PC-3 (cell line): ENCODE measurements at regions not wholly inside any gene's neighbourhood (a gene's known extent, or its start where the extent isn't known, plus 50 kb on each side); places are given as distances from the start of the nearest gene placed in this dataset.
"Not testable (repeated sequence)": the region's sequence is repeated elsewhere in the genome, so short reads cannot be mapped to it uniquely, and the experiment has no call there.

ENCODE experiments used
- ATAC-seq: fragments of 200-7000 bp; cut with Tn5 transposase; 2 replicates; pipeline ENCODE4 v1.9.1; 2020; ENCODE audit warnings: mild to moderate bottlenecking, moderate library complexity
- BruUV-seq: library from RNA; stranded (reverse); fragments of 400-500 nt; replicated peaks from 2 replicates; lab custom pipeline; 2021; lab: Mats Ljungman, UMichigan
- CTCF ChIA-PET: fragments of 300-600 bp; sonication (Branson Sonifier 250); formaldehyde crosslinking; loops from one replicate; lab custom pipeline; 2022; ENCODE audit warnings: antibody characterized with exemption; lab: Charles Lee
- POLR2A ChIA-PET: fragments of 300-600 bp; sonication (Branson Sonifier 250); formaldehyde crosslinking; loops from one replicate; lab custom pipeline; 2022; ENCODE audit warnings: antibody characterized with exemption; ENCODE audit not compliant: unreplicated experiment; lab: Charles Lee
- DNase-seq: peaks from one replicate; pipeline ENCODE4 v3.0.0-alpha.2; 2015
- H2AFZ ChIP-seq: fragments of 300-600 bp; sonication (generic); 2 replicates; pipeline ENCODE4 v1.6.0; 2016; ENCODE audit warnings: antibody characterized with exemption, low read length
- H3F3A ChIP-seq: fragments of 300-600 bp; sonication (generic); one replicate; pipeline ENCODE4 v1.6.0; 2017; ENCODE audit warnings: antibody characterized with exemption, low read length, control low read depth, mild to moderate bottlenecking; ENCODE audit not compliant: unreplicated experiment
- H3K27ac ChIP-seq: fragments of 300-600 bp; sonication (generic); 2 replicates; pipeline ENCODE4 v1.5.1; 2016; ENCODE audit warnings: mild to moderate bottlenecking, low read length
- H3K27me3 ChIP-seq: fragments of 300-600 bp; sonication (generic); 2 replicates; pipeline ENCODE4 v1.6.1; 2016; ENCODE audit warnings: low read length, mixed read lengths
- H3K36me3 ChIP-seq: fragments of 300-600 bp; sonication (generic); 2 replicates; pipeline ENCODE4 v1.6.1; 2016; ENCODE audit warnings: low read depth, mixed run types, low read length, mixed read lengths
- H3K4me1 ChIP-seq: fragments of 300-600 bp; sonication (generic); 2 replicates; pipeline ENCODE4 v1.5.1; 2016; ENCODE audit warnings: low read length; ENCODE audit not compliant: insufficient read depth
- H3K4me2 ChIP-seq: fragments of 300-600 bp; sonication (generic); 2 replicates; pipeline ENCODE4 v1.6.0; 2016; ENCODE audit warnings: low read length
- H3K4me3 ChIP-seq: fragments of 300-600 bp; sonication (generic); 2 replicates; pipeline ENCODE4 v1.5.1; 2016; ENCODE audit warnings: mild to moderate bottlenecking, low read length, mixed read lengths
- H3K79me2 ChIP-seq: fragments of 300-600 bp; sonication (generic); 2 replicates; pipeline ENCODE4 v1.6.1; 2017; ENCODE audit warnings: low read length, mixed read lengths
- H3K9ac ChIP-seq: fragments of 300-600 bp; sonication (generic); 2 replicates; pipeline ENCODE4 v1.6.0; 2016; ENCODE audit warnings: mild to moderate bottlenecking, low read length
- H3K9me2 ChIP-seq: fragments of 300-600 bp; sonication (generic); replicated peaks from 2 replicates; pipeline ENCODE4 v1.6.1; 2016; ENCODE audit warnings: mixed run types, low read length, mixed read lengths
- H3K9me3 ChIP-seq: fragments of 300-600 bp; sonication (generic); 2 replicates; pipeline ENCODE4 v1.6.1; 2016; ENCODE audit warnings: low read length, mixed read lengths
- H4K20me1 ChIP-seq: fragments of 300-600 bp; sonication (generic); 2 replicates; pipeline ENCODE4 v1.6.1; 2016; ENCODE audit warnings: low read length, mixed read lengths
- EZH2 ChIP-seq: fragments of 300-600 bp; sonication (generic); IDR thresholded peaks from one replicate; pipeline ENCODE4 v1.6.1; 2017; ENCODE audit warnings: antibody characterized with exemption, mild to moderate bottlenecking, low read length; ENCODE audit not compliant: unreplicated experiment
- EZH2phosphoT487 ChIP-seq: fragments of 300-600 bp; sonication (generic); IDR thresholded peaks from 2 replicates; pipeline ENCODE4 v1.6.1; 2018; ENCODE audit warnings: mild to moderate bottlenecking, antibody characterized with exemption, low read length, borderline replicate concordance
- intact Hi-C: fragments of 100-400 bp; cut with micrococcal nuclease; formaldehyde crosslinking; loops from 2 replicates; pipeline ENCODE4 v1.9.0; 2023
- TF ChIP-seq, protein P1 (sequence below): fragments of 300-600 bp; sonication (generic); conservative IDR thresholded peaks from 2 replicates; pipeline ENCODE4 v1.5.1; 2017; ENCODE audit warnings: antibody characterized with exemption, low read depth, mild to moderate bottlenecking, low read length

DNA sequence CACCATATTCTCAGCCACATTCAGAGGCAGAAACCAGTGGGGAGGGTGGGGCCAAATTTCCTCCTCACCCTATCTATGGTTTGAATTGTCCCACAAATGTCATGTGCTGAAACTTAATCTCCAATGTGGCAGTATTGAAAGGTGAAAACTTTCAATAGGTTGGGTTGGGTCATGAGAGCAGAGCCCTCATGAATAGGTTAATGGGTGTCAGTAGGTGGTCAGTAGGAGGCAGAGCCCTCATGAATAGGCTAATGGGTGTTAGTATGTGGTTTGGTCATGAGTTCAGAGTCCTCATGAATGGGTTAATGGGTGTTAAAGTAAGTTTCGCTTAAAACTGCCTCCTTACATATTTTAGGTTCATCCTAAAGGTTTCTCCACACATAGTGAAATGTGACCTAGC lies 170.0 kb downstream of the FCRL5 start:
- ChIA-PET POLR2A (no interaction called here), CTCF (no interaction called here)
- BruUV-seq, result no TSS peak
- no peak overlapping the region for H3K27ac ChIP-seq
- H3K4me1 ChIP-seq, result no peaks in the 10 kb centered on the region
- H3K27me3 ChIP-seq, result peaks cover 67% of the 10 kb centered on the region
- TF ChIP-seq EZH2 (no peak), EZH2phosphoT487 (no peak)
- TF ChIP-seq, protein P1, sequence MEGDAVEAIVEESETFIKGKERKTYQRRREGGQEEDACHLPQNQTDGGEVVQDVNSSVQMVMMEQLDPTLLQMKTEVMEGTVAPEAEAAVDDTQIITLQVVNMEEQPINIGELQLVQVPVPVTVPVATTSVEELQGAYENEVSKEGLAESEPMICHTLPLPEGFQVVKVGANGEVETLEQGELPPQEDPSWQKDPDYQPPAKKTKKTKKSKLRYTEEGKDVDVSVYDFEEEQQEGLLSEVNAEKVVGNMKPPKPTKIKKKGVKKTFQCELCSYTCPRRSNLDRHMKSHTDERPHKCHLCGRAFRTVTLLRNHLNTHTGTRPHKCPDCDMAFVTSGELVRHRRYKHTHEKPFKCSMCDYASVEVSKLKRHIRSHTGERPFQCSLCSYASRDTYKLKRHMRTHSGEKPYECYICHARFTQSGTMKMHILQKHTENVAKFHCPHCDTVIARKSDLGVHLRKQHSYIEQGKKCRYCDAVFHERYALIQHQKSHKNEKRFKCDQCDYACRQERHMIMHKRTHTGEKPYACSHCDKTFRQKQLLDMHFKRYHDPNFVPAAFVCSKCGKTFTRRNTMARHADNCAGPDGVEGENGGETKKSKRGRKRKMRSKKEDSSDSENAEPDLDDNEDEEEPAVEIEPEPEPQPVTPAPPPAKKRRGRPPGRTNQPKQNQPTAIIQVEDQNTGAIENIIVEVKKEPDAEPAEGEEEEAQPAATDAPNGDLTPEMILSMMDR, result no peak
- no peak overlapping the region for H3K9ac ChIP-seq
- ATAC-seq (no peak), DNase-seq (no peak)
- H3K9me3 ChIP-seq, result no peaks in the 10 kb centered on the region
- no peaks in the 10 kb centered on the region for H3K36me3 ChIP-seq
- H3K9me2 ChIP-seq, result no peaks in the 10 kb centered on the region
- H2AFZ ChIP-seq, result no peak overlapping the region
- intact Hi-C loops, result no loop called here
- no peaks in the 10 kb centered on the region for H3K79me2 ChIP-seq
- H3F3A ChIP-seq, result no peaks in the 10 kb centered on the region
- no peak overlapping the region for H3K4me2 ChIP-seq
- H4K20me1 ChIP-seq, result no peaks in the 10 kb centered on the region
- H3K4me3 ChIP-seq, result no peak overlapping the region

DNA sequence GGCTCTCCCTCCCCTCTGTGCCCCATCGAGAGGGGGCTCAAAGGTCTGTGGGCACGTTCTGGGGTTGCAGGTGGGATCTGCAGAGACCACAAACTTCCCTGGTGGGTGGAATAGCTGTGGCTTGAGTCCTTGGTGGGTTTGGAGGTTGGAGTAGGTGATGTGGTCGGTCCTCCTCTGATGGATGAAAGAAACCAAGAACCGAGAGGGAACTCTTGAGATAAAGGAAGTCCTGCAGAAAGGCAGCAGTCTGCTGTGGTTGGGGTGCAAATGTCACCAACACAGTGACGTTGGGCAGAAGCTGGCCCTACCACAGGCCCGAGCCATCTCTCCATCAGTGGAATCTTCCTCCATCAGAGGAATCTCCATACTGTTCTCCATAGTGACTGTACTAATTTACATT lies 171.8 kb downstream of the FCRL5 start:
- BruUV-seq, result no TSS peak
- H3K4me3 ChIP-seq, result no peak overlapping the region

DNA sequence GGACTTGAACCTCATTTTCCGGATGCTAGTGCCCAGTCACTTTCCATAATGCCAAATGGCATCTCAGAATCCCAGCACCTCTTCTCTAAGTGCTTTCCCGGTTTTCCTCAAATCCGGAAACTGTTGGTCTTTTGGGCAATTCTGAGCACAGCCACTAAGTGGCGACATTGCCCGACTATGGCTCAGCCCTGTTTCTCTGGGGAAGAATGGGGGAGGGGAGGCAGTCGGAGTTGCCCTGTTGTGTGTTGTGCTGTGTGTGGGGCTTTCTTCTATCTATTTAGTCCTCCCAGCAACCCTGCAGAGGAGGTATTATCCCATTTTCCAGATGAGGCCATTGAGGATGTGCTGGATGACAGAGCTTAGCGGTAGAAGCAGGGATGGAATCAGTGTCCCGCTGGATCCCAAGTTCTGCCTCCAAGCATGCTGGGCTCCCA lies 175.0 kb downstream of the FCRL5 start:
- not testable (repeated sequence) for H3K4me2 ChIP-seq, BruUV-seq

More for the DNA sequence above, 171.8 kb downstream of the FCRL5 start:
- Histone ChIP-seq H3F3A (no peaks in the 10 kb centered on the region), H3K27ac (no peak overlapping the region), H3K9me2 (no peaks in the 10 kb centered on the region), H3K79me2 (no peaks in the 10 kb centered on the region), H3K27me3 (peaks cover 76% of the 10 kb centered on the region), H3K9ac (no peak overlapping the region), H3K36me3 (no peaks in the 10 kb centered on the region), H3K4me2 (no peak overlapping the region), H3K9me3 (no peaks in the 10 kb centered on the region), H3K4me1 (no peaks in the 10 kb centered on the region), H4K20me1 (no peaks in the 10 kb centered on the region), H2AFZ (no peak overlapping the region)
- TF ChIP-seq EZH2phosphoT487, result no peak
- TF ChIP-seq EZH2, result no peak
- TF ChIP-seq, protein P1, result no peak
- intact Hi-C loops, result no loop called here
- POLR2A ChIA-PET, result no interaction called here
- CTCF ChIA-PET, result no interaction called here
- DNase-seq (no peak), ATAC-seq (no peak)

More for the DNA sequence above, 175.0 kb downstream of the FCRL5 start:
- H3K9ac ChIP-seq, H3K4me1 ChIP-seq, H4K20me1 ChIP-seq, H3F3A ChIP-seq, H2AFZ ChIP-seq, POLR2A ChIA-PET, H3K4me3 ChIP-seq, H3K9me2 ChIP-seq, H3K36me3 ChIP-seq, H3K9me3 ChIP-seq, H3K27ac ChIP-seq, H3K79me2 ChIP-seq: not testable (repeated sequence)
- intact Hi-C loops, result loop anchor here (1.0 kb wide), 1 partner anchor 112 kb away; no protein-coding TSS in a partner anchor
- CTCF ChIA-PET, result interaction anchor here (0.6 kb wide), 1 partner anchor 196 kb away, joined by 3 read pairs; no protein-coding TSS in a partner anchor
- ATAC-seq (peak; percentile 73), DNase-seq (peak; percentile 74)
- H3K27me3 ChIP-seq, result peaks cover 76% of the 10 kb centered on the region
- TF ChIP-seq, protein P1, result peak; percentile 87
